ENCODE measurements at regions not wholly inside any gene's neighbourhood (a gene's known extent, or its start where the extent isn't known, plus 50 kb on each side); places are given as distances from the start of the nearest gene placed in this dataset.

GRCh38 chr10:133035952-133036351, 51.8 kb upstream of the ADGRA1 start:
- no peak for DNase-seq (ENCODE audit: low read depth)

- no peak for DNase-seq (ENCODE audit: low read depth)
Measured at GRCh38 chr10:133034762-133035161, 53.0 kb upstream of the ADGRA1 start.

GRCh38 chr10:133034092-133034491, 53.6 kb upstream of the ADGRA1 start:
- DNase-seq (ENCODE audit: low read depth): no peak

- DNase-seq (ENCODE audit: low read depth): no peak
Measured at GRCh38 chr10:133033742-133034048, 54.0 kb upstream of the ADGRA1 start.

- no peak for DNase-seq (ENCODE audit: low read depth)
Measured at GRCh38 chr10:133032976-133033741, 54.6 kb upstream of the ADGRA1 start.

GRCh38 chr10:133032231-133032630, 55.5 kb upstream of the ADGRA1 start:
- DNase-seq (ENCODE audit: low read depth): no peak

GRCh38 chr10:133031541-133032125, 56.1 kb upstream of the ADGRA1 start:
- DNase-seq (ENCODE audit: low read depth): no peak

GRCh38 chr10:133030781-133031180, 56.9 kb upstream of the ADGRA1 start:
- DNase-seq (ENCODE audit: low read depth): no peak

- no peak for DNase-seq (ENCODE audit: low read depth)
Measured at GRCh38 chr10:133030126-133030525, 57.6 kb upstream of the ADGRA1 start.

- DNase-seq (ENCODE audit: low read depth): no peak
Measured at GRCh38 chr10:133028956-133029355, 58.8 kb upstream of the ADGRA1 start.

- no peak for DNase-seq (ENCODE audit: low read depth)
Measured at GRCh38 chr10:133028158-133028557, 59.6 kb upstream of the ADGRA1 start.

GRCh38 chr10:133027482-133027881, 60.2 kb upstream of the ADGRA1 start:
- DNase-seq (ENCODE audit: low read depth): no peak

GRCh38 chr10:133026726-133027395, 60.9 kb upstream of the ADGRA1 start:
- DNase-seq (ENCODE audit: low read depth): no peak

- no peak for DNase-seq (ENCODE audit: low read depth)
Measured at GRCh38 chr10:133026171-133026570, 61.6 kb upstream of the ADGRA1 start.

GRCh38 chr10:133025558-133026090, 62.1 kb upstream of the ADGRA1 start:
- DNase-seq (ENCODE audit: low read depth): no peak

GRCh38 chr10:133024704-133025557, 62.8 kb upstream of the ADGRA1 start:
- DNase-seq (ENCODE audit: low read depth): no peak

GRCh38 chr10:133023216-133023843, 64.4 kb upstream of the ADGRA1 start:
- no peak for DNase-seq (ENCODE audit: low read depth)

- no peak for DNase-seq (ENCODE audit: low read depth)
Measured at GRCh38 chr10:133022776-133023100, 65.0 kb upstream of the ADGRA1 start.

- no peak for DNase-seq (ENCODE audit: low read depth)
Measured at GRCh38 chr10:133021963-133022775, 65.6 kb upstream of the ADGRA1 start.

GRCh38 chr10:133021116-133021962, 66.4 kb upstream of the ADGRA1 start:
- no peak for DNase-seq (ENCODE audit: low read depth)
